ENCODE measurements at regions not wholly inside any gene's neighbourhood (a gene's known extent, or its start where the extent isn't known, plus 50 kb on each side); places are given as distances from the start of the nearest gene placed in this dataset.

GRCh38 chr5:106380736-106381135 lies 1290.0 kb downstream of the EFNA5 start:
- Mint-ChIP-seq H3K9me3 (ENCODE audit: low read depth) (peaks cover 1% of the 10 kb centered on the region), H3K36me3 (ENCODE audit: low read depth) (no peaks in the 10 kb centered on the region), H3K27ac (no peak overlapping the region), H3K4me1 (no peaks in the 10 kb centered on the region), H3K27me3 (no peaks in the 10 kb centered on the region), H3K4me3 (no peak overlapping the region)
- ATAC-seq = no peak
- POLR2A ChIA-PET = no interaction called here
- intact Hi-C loops (cut with DNase I, micrococcal nuclease) = no loop called here
- CTCF ChIA-PET = no interaction called here
- DNase-seq = no peak

GRCh38 chr5:106376522-106376921 lies 1294.2 kb downstream of the EFNA5 start:
- H3K4me3 Mint-ChIP-seq = no peak overlapping the region
- peaks cover 1% of the 10 kb centered on the region for H3K9me3 Mint-ChIP-seq (ENCODE audit: low read depth)
- no peak overlapping the region for H3K27ac Mint-ChIP-seq
- no peaks in the 10 kb centered on the region for H3K4me1 Mint-ChIP-seq
- no peak for ATAC-seq
- H3K36me3 Mint-ChIP-seq (ENCODE audit: low read depth) = no peaks in the 10 kb centered on the region
- H3K27me3 Mint-ChIP-seq = no peaks in the 10 kb centered on the region
- CTCF ChIA-PET = interaction anchor here (0.6 to 0.8 kb wide), 2 partner anchors 15 to 439 kb away, joined by 3 read pairs; no protein-coding TSS in a partner anchor
- intact Hi-C loops (cut with DNase I, micrococcal nuclease) = no loop called here
- no peak for DNase-seq
- POLR2A ChIA-PET = no interaction called here

- ChIA-PET CTCF (no interaction called here), POLR2A (no interaction called here)
- ATAC-seq (no peak), DNase-seq (no peak)
- no peak overlapping the region for H3K4me3 Mint-ChIP-seq
- H3K9me3 Mint-ChIP-seq (ENCODE audit: low read depth) = peaks cover 7% of the 10 kb centered on the region
- no peaks in the 10 kb centered on the region for H3K4me1 Mint-ChIP-seq
- H3K36me3 Mint-ChIP-seq (ENCODE audit: low read depth) = no peaks in the 10 kb centered on the region
- no peak overlapping the region for H3K27ac Mint-ChIP-seq
- H3K27me3 Mint-ChIP-seq = no peaks in the 10 kb centered on the region
- intact Hi-C loops (cut with DNase I, micrococcal nuclease) = no loop called here
These were observed 1295.8 kb downstream of the EFNA5 start for GRCh38 chr5:106374956-106375355.

GRCh38 chr5:106368021-106368420 lies 1302.7 kb downstream of the EFNA5 start:
- POLR2A ChIA-PET = no interaction called here
- DNase-seq (no peak), ATAC-seq (no peak)
- Mint-ChIP-seq H3K27ac (no peak overlapping the region), H3K4me3 (no peak overlapping the region), H3K4me1 (no peaks in the 10 kb centered on the region), H3K9me3 (ENCODE audit: low read depth) (peaks cover 10% of the 10 kb centered on the region), H3K36me3 (ENCODE audit: low read depth) (no peaks in the 10 kb centered on the region), H3K27me3 (no peaks in the 10 kb centered on the region)
- intact Hi-C loops (cut with DNase I, micrococcal nuclease) = no loop called here
- CTCF ChIA-PET = no interaction called here

- ATAC-seq = no peak
- no peak for DNase-seq
- ChIA-PET POLR2A (no interaction called here), CTCF (no interaction called here)
- H3K27me3 Mint-ChIP-seq = no peaks in the 10 kb centered on the region
- no peak overlapping the region for H3K27ac Mint-ChIP-seq
- no peaks in the 10 kb centered on the region for H3K36me3 Mint-ChIP-seq (ENCODE audit: low read depth)
- no peak overlapping the region for H3K4me3 Mint-ChIP-seq
- intact Hi-C loops (cut with DNase I, micrococcal nuclease) = no loop called here
- peaks cover 14% of the 10 kb centered on the region for H3K9me3 Mint-ChIP-seq (ENCODE audit: low read depth)
- H3K4me1 Mint-ChIP-seq = no peaks in the 10 kb centered on the region
These were observed 1303.5 kb downstream of the EFNA5 start for GRCh38 chr5:106367281-106367680.

GRCh38 chr5:106363578-106363977 lies 1307.2 kb downstream of the EFNA5 start:
- no peaks in the 10 kb centered on the region for H3K27me3 Mint-ChIP-seq
- DNase-seq (no peak), ATAC-seq (no peak)
- ChIA-PET CTCF (no interaction called here), POLR2A (no interaction called here)
- intact Hi-C loops (cut with DNase I, micrococcal nuclease) = no loop called here
- no peak overlapping the region for H3K4me3 Mint-ChIP-seq
- H3K27ac Mint-ChIP-seq = no peak overlapping the region
- no peaks in the 10 kb centered on the region for H3K36me3 Mint-ChIP-seq (ENCODE audit: low read depth)
- H3K9me3 Mint-ChIP-seq (ENCODE audit: low read depth) = peaks cover 4% of the 10 kb centered on the region
- H3K4me1 Mint-ChIP-seq = no peaks in the 10 kb centered on the region

- Mint-ChIP-seq H3K27me3 (no peaks in the 10 kb centered on the region), H3K4me3 (no peak overlapping the region), H3K36me3 (ENCODE audit: low read depth) (no peaks in the 10 kb centered on the region), H3K9me3 (ENCODE audit: low read depth) (peaks cover 4% of the 10 kb centered on the region), H3K4me1 (no peaks in the 10 kb centered on the region), H3K27ac (no peak overlapping the region)
- intact Hi-C loops (cut with DNase I, micrococcal nuclease) = no loop called here
- CTCF ChIA-PET = no interaction called here
- DNase-seq = no peak
- POLR2A ChIA-PET = no interaction called here
- no peak for ATAC-seq
These were observed 1308.8 kb downstream of the EFNA5 start for GRCh38 chr5:106361905-106362304.

GRCh38 chr5:106331415-106331814 lies 1339.3 kb downstream of the EFNA5 start:
- DNase-seq = no peak
- ATAC-seq = no peak
- no peaks in the 10 kb centered on the region for H3K36me3 Mint-ChIP-seq (ENCODE audit: low read depth)
- no peaks in the 10 kb centered on the region for H3K4me1 Mint-ChIP-seq
- no peak overlapping the region for H3K4me3 Mint-ChIP-seq
- H3K9me3 Mint-ChIP-seq (ENCODE audit: low read depth) = peaks cover 10% of the 10 kb centered on the region
- no peak overlapping the region for H3K27ac Mint-ChIP-seq
- ChIA-PET POLR2A (no interaction called here), CTCF (no interaction called here)
- intact Hi-C loops (cut with DNase I, micrococcal nuclease) = no loop called here
- no peaks in the 10 kb centered on the region for H3K27me3 Mint-ChIP-seq

- no peaks in the 10 kb centered on the region for H3K27me3 Mint-ChIP-seq
- peaks cover 12% of the 10 kb centered on the region for H3K9me3 Mint-ChIP-seq (ENCODE audit: low read depth)
- ChIA-PET CTCF (no interaction called here), POLR2A (no interaction called here)
- H3K4me1 Mint-ChIP-seq = no peaks in the 10 kb centered on the region
- no peaks in the 10 kb centered on the region for H3K36me3 Mint-ChIP-seq (ENCODE audit: low read depth)
- no peak overlapping the region for H3K27ac Mint-ChIP-seq
- intact Hi-C loops (cut with DNase I, micrococcal nuclease) = no loop called here
- DNase-seq (no peak), ATAC-seq (no peak)
- H3K4me3 Mint-ChIP-seq = no peak overlapping the region
These were observed 1346.4 kb downstream of the EFNA5 start for GRCh38 chr5:106324356-106324755.

- ChIA-PET POLR2A (no interaction called here), CTCF (no interaction called here)
- no peak for ATAC-seq
- no peaks in the 10 kb centered on the region for H3K4me1 Mint-ChIP-seq
- peaks cover 12% of the 10 kb centered on the region for H3K9me3 Mint-ChIP-seq (ENCODE audit: low read depth)
- no peaks in the 10 kb centered on the region for H3K36me3 Mint-ChIP-seq (ENCODE audit: low read depth)
- H3K4me3 Mint-ChIP-seq = no peak overlapping the region
- no peak for DNase-seq
- H3K27ac Mint-ChIP-seq = no peak overlapping the region
- no peaks in the 10 kb centered on the region for H3K27me3 Mint-ChIP-seq
- intact Hi-C loops (cut with DNase I, micrococcal nuclease) = no loop called here
These were observed 1349.5 kb downstream of the EFNA5 start for GRCh38 chr5:106321242-106321641.

- no peak overlapping the region for H3K4me3 Mint-ChIP-seq
- intact Hi-C loops (cut with DNase I, micrococcal nuclease) = no loop called here
- ATAC-seq (no peak), DNase-seq (no peak)
- H3K4me1 Mint-ChIP-seq = no peaks in the 10 kb centered on the region
- no peak overlapping the region for H3K27ac Mint-ChIP-seq
- no peaks in the 10 kb centered on the region for H3K36me3 Mint-ChIP-seq (ENCODE audit: low read depth)
- POLR2A ChIA-PET = no interaction called here
- no peaks in the 10 kb centered on the region for H3K27me3 Mint-ChIP-seq
- peaks cover 6% of the 10 kb centered on the region for H3K9me3 Mint-ChIP-seq (ENCODE audit: low read depth)
- CTCF ChIA-PET = no interaction called here
These were observed 1356.4 kb downstream of the EFNA5 start for GRCh38 chr5:106314221-106314824.

GRCh38 chr5:106312360-106312759 lies 1358.4 kb downstream of the EFNA5 start:
- Mint-ChIP-seq H3K27me3 (no peaks in the 10 kb centered on the region), H3K4me1 (no peaks in the 10 kb centered on the region), H3K4me3 (no peak overlapping the region), H3K27ac (no peak overlapping the region), H3K36me3 (ENCODE audit: low read depth) (no peaks in the 10 kb centered on the region), H3K9me3 (ENCODE audit: low read depth) (peaks cover 2% of the 10 kb centered on the region)
- intact Hi-C loops (cut with DNase I, micrococcal nuclease) = no loop called here
- ATAC-seq (no peak), DNase-seq (no peak)
- ChIA-PET POLR2A (no interaction called here), CTCF (no interaction called here)
